ENCODE measurements at regions not wholly inside any gene's neighbourhood (a gene's known extent, or its start where the extent isn't known, plus 50 kb on each side); places are given as distances from the start of the nearest gene placed in this dataset.

DNA sequence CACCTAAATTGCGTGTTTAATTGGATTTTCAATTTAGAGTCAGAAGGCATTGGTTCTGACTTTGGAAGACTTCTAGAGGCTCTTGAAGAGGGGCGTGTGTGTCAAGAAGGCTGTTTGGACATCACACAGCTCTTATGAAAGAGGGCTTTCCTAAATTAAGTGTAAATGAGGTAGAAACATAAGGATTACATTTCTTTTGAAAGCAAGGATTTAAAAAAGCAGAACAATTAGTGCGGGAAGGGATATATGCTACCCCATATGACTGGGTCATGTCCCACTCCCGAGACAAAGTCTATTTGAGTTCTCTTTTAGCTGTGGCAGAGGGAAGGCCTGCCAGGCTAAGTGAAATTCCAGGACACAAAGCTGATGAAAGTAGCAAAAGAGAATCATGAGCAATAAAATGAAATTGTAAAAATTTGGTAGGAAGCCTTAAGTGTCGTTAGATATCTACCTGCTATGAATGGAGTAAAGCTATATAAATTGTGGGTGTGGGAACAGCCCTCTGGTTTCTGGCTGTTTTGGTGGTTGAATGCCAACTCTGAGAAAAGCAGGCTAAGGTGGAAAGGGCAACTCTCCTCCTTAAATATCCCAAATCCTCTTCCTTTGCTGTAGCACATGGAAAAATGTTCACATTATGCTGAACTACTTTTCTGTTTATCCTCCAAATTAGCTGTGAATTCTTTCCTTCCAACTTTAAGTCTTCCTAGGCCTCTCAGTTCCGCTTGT, 100.6 kb upstream of the TSC22D2 start:
- H3K4me3 Mint-ChIP-seq: no peak overlapping the region

DNA sequence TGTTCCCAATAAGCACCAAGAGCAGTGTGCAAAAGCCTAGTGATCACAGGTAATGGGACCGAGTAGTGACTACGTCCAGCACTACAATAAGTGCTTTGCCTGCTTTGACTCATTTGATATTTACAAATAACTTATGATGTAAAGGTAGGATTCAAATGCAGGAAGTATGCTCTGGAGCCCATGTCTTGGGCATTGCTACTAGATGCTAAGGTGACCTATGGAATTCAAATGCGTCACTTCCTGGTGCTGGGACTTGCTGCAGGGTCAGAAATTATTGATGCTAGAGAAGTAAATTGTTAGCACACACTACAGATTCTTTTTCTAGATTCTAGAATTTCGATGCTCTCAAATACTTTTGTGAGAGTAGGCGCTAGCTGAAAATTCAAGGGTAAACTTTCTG, 101.2 kb upstream of the TSC22D2 start:
- Mint-ChIP-seq H3K27ac (ENCODE audit: unreplicated experiment) (no peak overlapping the region), H3K27me3 (ENCODE audit: low read depth) (no peaks in the 10 kb centered on the region), H3K9me3 (peaks cover 2% of the 10 kb centered on the region), H3K4me1 (no peaks in the 10 kb centered on the region), H3K36me3 (ENCODE audit: low read depth) (no peaks in the 10 kb centered on the region), H3K4me3 (no peak overlapping the region)
- TF ChIP-seq, protein P1, sequence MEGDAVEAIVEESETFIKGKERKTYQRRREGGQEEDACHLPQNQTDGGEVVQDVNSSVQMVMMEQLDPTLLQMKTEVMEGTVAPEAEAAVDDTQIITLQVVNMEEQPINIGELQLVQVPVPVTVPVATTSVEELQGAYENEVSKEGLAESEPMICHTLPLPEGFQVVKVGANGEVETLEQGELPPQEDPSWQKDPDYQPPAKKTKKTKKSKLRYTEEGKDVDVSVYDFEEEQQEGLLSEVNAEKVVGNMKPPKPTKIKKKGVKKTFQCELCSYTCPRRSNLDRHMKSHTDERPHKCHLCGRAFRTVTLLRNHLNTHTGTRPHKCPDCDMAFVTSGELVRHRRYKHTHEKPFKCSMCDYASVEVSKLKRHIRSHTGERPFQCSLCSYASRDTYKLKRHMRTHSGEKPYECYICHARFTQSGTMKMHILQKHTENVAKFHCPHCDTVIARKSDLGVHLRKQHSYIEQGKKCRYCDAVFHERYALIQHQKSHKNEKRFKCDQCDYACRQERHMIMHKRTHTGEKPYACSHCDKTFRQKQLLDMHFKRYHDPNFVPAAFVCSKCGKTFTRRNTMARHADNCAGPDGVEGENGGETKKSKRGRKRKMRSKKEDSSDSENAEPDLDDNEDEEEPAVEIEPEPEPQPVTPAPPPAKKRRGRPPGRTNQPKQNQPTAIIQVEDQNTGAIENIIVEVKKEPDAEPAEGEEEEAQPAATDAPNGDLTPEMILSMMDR (conservative IDR thresholded peaks at IDR 0.05): no peak
- no peak for DNase-seq (ENCODE audit: low read depth, low spot score)

More for the DNA sequence above, 100.6 kb upstream of the TSC22D2 start:
- TF ChIP-seq, protein P1 (conservative IDR thresholded peaks at IDR 0.05): no peak
- H3K27ac Mint-ChIP-seq (ENCODE audit: unreplicated experiment): no peak overlapping the region
- H3K27me3 Mint-ChIP-seq (ENCODE audit: low read depth): no peaks in the 10 kb centered on the region
- DNase-seq (ENCODE audit: low read depth, low spot score): no peak
- peaks cover 5% of the 10 kb centered on the region for H3K9me3 Mint-ChIP-seq
- H3K36me3 Mint-ChIP-seq (ENCODE audit: low read depth): no peaks in the 10 kb centered on the region
- no peaks in the 10 kb centered on the region for H3K4me1 Mint-ChIP-seq

DNA sequence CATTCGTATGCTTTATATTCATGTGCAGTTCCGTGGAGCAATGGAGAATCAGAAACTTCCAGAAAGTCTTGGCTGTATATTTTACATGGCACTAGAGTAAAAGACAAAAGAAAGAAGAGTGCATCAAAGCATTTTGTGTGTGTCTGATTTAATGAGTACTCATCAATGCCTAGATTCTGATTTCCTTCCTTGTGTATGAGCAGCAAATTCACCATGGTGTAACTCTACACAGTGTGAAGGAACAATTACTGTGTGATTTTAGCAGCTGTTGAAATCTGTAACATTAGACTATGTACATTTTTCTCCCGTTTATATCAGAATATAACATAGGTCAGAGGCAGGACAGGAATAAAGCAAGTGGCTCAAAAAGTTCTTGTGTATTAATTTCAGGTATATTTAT, 102.0 kb upstream of the TSC22D2 start:
- TF ChIP-seq, protein P1 (conservative IDR thresholded peaks at IDR 0.05): no peak
- Mint-ChIP-seq H3K27me3 (ENCODE audit: low read depth) (no peaks in the 10 kb centered on the region), H3K4me3 (no peak overlapping the region), H3K4me1 (no peaks in the 10 kb centered on the region), H3K27ac (ENCODE audit: unreplicated experiment) (no peak overlapping the region), H3K36me3 (ENCODE audit: low read depth) (no peaks in the 10 kb centered on the region), H3K9me3 (no peaks in the 10 kb centered on the region)
- DNase-seq (ENCODE audit: low read depth, low spot score): no peak

DNA sequence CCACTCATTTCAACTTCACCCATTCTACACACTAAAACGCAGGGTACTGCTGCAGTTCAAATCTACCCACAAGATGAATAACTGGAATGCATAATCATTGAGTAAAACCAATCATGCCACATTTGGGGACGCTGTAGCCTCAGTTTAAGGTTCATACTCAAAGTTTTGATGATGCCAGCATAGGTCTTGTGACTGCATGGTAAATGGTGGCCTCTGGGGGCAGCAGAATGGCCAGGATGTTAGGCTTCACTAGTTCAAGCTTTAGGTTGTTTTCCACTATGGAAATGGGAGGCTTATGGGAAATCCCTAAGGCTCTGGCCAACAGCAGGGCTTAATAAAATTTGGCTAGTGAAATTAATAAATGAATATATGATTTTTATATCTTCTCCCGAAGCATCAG, 104.3 kb upstream of the TSC22D2 start:
- Mint-ChIP-seq H3K27ac (ENCODE audit: unreplicated experiment) (no peak overlapping the region), H3K27me3 (ENCODE audit: low read depth) (no peaks in the 10 kb centered on the region), H3K4me3 (no peak overlapping the region), H3K9me3 (no peaks in the 10 kb centered on the region), H3K4me1 (peaks cover 6% of the 10 kb centered on the region), H3K36me3 (ENCODE audit: low read depth) (no peaks in the 10 kb centered on the region)
- DNase-seq (ENCODE audit: low read depth, low spot score): no peak
- TF ChIP-seq, protein P1 (conservative IDR thresholded peaks at IDR 0.05): peak; percentile 50

DNA sequence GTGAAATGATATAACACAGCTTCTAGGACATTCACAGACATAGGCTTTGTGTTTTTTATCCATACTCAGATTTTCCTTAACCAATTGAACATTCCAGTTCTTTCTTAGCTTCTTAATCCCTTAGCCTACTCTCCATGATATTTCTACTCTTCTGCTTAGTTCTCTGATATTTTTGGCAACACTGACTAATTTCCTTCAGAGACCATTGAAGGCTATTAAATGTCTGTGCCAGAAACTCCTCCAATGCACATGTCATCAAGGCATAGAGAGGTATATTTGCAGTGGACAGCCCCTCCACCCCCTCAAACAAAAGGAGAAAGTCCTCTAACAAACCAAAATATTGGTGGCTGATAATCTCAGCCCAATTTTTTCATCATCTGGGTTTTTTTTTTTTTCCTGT, 105.9 kb upstream of the TSC22D2 start:
- H3K27ac Mint-ChIP-seq (ENCODE audit: unreplicated experiment): no peak overlapping the region

More for the DNA sequence above, 105.9 kb upstream of the TSC22D2 start:
- peaks cover 6% of the 10 kb centered on the region for H3K4me1 Mint-ChIP-seq
- DNase-seq (ENCODE audit: low read depth, low spot score): no peak
- H3K36me3 Mint-ChIP-seq (ENCODE audit: low read depth): no peaks in the 10 kb centered on the region
- H3K4me3 Mint-ChIP-seq: no peak overlapping the region
- H3K27me3 Mint-ChIP-seq (ENCODE audit: low read depth): no peaks in the 10 kb centered on the region
- TF ChIP-seq, protein P1 (conservative IDR thresholded peaks at IDR 0.05): no peak
- no peaks in the 10 kb centered on the region for H3K9me3 Mint-ChIP-seq

All from neural crest cell (in vitro differentiated cells).